Stimulated activated CD8-positive, alpha-beta memory T cell treated with anti-CD3 and anti-CD28 coated beads, Interleukin-4, amount 100 ng/mL, for 24 hours (primary cell): ENCODE measurements at regions not wholly inside any gene's neighbourhood (a gene's known extent, or its start where the extent isn't known, plus 50 kb on each side); places are given as distances from the start of the nearest gene placed in this dataset.
"Not testable (repeated sequence)": the region's sequence is repeated elsewhere in the genome, so short reads cannot be mapped to it uniquely, and the experiment has no call there.

Experiments used
- DNase-seq: peaks from one replicate; pipeline ENCODE4 v3.0.0-alpha.2; 2020; ENCODE audit warnings: low read depth

- DNase-seq: no peak
Measured at GRCh38 chr13:74289861-74290773, 155.9 kb upstream of the KLF12 start.

DNA sequence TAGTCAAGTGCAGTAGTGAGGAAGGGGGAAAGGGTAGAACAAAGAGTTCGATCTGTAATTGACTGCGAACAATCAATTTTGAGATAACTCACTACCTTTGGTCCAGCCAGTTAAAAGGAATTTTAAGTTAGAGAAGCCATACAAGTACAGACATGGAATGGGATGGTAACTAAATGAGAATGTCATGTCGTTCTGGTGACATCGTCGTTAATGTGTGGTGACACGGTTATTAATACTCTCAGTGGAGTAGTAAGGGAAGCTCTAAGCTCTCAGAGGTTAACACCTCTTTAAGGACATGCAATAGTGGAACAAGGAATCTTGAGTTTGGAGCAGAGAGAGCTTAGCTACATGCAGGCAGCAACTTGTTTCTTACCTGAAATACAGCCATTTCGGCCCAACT is 154.9 kb upstream of the KLF12 start:
- DNase-seq: no peak

DNA sequence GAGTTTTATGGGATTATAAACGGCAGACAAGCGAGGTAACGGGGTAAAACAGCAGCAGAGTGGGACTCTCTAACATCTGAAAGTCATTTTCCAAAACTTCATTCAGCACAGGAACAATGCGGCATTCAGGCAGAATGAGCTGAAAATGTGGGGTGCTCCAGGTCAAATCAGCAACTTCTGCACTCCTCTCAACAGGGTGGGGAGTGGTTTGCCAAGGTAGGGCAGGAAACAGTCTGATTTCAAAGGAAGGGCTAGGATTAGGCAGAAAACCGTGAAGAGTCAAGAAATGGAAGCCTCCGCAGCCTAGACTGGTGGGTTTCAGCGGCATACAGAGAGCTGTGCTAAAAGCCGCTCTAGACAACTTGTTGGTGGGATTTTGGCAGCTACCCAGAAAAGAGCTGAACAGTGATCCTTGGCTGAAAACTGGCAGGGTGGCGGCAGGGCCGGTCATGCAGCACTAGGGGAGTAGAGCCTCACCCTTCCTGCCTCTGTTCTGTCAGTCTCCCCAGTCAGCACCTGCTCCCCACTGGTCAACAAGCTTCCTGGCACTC is 154.2 kb upstream of the KLF12 start:
- no peak for DNase-seq

- peak; percentile 62 for DNase-seq
Measured at GRCh38 chr13:74287724-74288169, 153.5 kb upstream of the KLF12 start.

GRCh38 chr13:74280795-74281490 is 146.7 kb upstream of the KLF12 start:
- DNase-seq: no peak

DNA sequence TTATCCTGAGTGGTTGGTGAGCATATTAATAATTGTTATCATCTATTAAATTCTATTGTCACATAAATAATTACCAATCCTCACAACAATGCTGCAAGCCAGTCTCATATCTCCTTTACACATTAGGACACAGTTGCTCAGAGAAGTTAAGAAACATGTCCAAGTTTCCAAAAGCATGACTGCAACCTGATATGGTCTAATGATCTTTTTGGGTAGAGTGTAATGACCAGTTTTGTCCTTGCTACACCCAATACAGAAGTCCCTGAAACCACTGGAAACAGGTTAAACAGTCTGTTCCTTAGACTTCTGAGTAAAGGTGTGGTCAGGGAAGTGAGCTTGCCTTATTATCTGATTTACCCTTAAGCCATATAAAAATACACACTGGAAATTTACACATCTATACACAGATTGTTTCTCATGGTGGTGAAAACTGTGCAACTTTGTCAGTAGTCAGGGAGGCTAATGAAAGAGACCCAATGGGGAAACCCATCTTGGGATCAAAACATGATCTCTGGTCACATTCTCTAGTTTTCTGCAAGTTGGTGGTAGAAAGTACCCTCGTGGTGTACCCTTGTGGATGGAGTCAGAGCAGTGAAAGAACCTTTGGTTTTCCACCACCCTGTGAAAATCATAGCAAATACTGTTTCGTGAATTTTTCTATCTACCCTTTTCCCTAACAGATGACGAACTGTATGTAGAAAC is 146.0 kb upstream of the KLF12 start:
- no peak for DNase-seq

- DNase-seq: no peak
Measured at GRCh38 chr13:74278901-74279300, 144.7 kb upstream of the KLF12 start.

- no peak for DNase-seq
Measured at GRCh38 chr13:74274916-74275315, 140.7 kb upstream of the KLF12 start.

DNA sequence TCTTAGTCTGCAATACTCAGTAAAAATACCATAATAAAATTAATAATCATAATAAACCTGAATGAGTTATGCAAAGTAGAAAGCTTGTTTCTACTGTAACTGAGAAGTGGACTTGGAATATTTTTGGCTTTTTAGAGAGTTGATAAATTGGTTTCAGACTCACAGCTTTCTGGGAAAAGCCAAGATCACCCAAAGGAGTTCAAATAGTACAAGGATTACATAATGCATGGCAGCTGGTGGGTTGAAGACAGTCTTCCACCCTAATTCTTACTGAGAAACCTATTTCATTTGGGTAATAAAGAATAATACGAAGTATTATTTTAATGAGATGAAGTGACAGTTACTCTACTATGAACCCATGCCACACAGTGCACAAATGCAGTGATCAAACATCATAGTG is 139.4 kb upstream of the KLF12 start:
- no peak for DNase-seq

DNA sequence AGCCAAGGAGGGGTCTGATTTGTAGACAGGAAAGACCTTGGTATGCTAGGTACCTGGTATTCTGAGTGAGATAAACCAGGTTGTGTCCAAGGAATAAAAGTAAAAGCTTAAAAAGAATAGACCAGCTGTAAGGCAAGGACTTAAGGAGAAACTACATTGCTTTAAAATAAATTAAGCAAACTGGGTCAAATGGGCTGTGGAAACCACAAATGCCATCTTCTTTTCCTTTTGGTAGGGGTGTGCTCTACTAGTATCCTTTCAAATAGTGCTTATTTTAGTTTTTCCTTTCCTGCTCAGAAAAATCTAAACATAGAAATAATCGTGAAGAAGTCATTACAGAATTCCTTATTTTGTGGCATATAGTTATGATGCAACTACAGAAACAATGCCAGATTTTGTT is 138.6 kb upstream of the KLF12 start:
- no peak for DNase-seq

DNA sequence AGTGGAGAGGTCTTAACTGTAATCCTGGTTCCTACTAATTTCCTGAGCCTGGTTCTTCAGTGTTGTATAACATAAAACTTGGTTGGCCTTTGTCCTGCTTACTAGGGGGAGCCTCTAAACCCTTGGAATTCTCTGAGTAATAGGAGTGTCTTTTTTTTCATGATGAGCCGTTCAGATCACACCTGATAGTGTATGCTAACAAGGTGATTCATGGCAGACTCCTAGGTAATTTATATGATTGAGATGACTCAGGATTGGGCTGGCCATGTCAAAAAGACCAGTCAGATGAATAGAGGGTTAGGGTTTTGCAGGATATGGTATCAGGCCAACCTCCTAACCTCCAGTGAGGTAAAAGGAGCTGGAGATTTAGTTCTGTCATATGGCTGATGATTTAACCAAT is 135.8 kb upstream of the KLF12 start:
- DNase-seq: no peak

GRCh38 chr13:74266861-74267260 is 132.7 kb upstream of the KLF12 start:
- DNase-seq: no peak

- no peak for DNase-seq
Measured at GRCh38 chr13:74266309-74266708, 132.1 kb upstream of the KLF12 start.

DNA sequence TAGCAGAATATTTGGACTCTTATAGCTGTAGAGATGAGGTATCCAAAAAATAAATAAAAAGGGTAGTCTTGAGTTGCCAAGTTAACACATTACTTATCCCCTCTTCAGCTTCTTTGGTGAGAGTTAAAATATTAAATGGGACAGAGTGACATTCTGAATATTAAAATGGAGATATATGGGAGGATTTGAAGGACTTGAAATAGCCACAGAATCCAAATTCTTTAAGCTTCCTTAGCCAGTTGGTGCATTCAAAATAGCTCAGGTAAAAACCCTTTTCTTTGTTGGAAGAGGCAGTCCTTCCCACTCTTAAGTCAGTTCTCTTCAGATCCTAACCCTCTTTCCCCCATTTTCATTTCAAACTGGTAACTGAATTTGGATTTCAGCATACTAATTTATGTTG is 130.1 kb upstream of the KLF12 start:
- no peak for DNase-seq

- DNase-seq: not testable (repeated sequence)
Measured at GRCh38 chr13:74260420-74260819, 126.2 kb upstream of the KLF12 start.

DNA sequence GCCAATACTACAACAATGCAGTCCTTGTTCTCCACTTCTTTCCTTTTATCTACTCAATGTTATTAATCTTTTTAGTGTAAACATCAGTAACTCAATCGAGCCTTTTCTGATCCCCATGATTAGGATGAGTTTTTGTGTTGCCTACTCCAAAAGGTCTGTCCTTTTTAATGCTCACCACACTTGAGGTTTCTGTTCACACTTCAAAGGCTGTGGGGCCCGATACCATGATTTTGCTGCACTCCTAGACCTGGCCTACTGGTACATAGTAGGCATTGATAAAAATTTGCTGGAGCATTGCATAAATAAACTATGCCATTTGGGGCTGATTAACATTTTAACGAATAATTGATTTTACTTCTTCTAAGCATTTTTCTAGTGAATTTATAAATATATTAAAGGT is 125.4 kb upstream of the KLF12 start:
- no peak for DNase-seq

GRCh38 chr13:74258961-74259360 is 124.8 kb upstream of the KLF12 start:
- DNase-seq: no peak

GRCh38 chr13:74256969-74257368 is 122.8 kb upstream of the KLF12 start:
- DNase-seq: no peak

DNA sequence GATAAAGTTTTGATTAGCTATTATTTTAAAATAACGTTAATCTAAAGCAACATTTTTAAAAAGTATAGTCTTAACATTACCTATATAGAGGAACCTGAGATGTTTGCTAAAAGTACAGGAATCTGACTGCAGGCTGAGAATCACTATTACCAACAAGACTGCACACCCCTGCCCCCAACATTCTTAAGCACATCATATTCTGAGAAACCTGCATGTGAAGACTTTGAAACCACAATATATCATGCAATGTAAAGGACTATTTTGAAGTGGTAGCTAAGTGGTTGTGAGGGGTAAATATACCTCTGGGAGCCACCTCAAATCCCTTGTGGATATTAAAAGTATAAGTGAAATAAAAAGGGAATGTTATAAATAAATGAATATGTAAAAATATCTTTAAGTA is 119.0 kb upstream of the KLF12 start:
- no peak for DNase-seq

DNA sequence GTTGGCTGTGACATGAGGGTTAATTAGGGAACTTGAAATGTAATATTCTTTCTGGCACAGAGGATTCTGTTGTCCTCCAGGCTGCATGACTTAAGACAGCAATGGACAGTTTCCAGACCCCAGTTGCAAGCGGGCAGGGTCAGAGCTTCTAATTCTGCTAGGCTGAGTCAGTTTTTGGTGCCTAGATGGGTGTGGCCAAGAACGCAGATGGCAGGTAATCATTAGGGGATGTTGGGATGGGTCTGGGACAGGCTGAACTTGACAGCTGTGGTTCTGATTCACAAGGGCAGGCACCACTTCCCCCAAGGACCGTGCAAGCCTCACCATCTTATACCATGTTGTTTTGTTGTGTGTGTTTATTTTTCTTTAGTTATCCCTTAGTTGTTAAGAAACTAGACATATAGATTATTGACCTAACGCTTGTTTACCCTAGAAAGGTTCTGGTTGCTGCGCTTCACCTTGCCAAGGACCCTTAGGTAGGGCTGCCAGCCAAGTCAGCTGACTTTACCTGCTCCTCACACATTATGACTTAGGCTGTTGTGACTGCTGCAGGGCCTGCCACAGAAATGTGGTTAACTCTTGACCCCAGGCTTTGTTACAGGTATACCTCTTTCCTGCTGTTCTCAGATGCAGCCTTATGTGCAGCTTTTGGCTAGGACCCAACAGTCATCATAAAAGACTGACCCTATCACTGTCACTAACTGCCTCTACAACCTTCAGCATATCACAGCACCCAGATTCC is 117.7 kb upstream of the KLF12 start:
- DNase-seq: no peak

DNA sequence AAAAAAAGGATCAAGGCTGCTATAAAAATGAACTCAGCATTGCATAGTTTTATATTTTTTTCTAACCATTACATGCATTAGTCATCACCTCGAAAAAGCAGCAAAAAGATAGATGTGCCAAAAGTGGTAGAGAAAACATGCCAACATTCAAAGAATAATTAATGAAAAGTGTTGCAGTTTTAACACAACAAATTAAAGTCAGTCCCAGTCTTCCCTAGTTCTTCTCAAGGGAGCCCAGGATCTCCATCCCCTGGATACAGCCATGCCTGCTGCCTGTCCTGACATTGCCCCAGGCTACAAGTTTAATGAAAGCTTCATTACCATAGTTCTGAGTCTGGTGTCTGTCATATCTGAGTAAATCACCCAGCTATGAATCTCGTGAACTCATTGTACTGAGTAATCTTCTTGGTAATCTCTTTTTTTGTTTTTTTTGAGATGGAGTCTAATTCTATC is 116.6 kb upstream of the KLF12 start:
- DNase-seq: no peak

GRCh38 chr13:74248477-74248876 is 114.3 kb upstream of the KLF12 start:
- no peak for DNase-seq
